ENCODE measurements at regions not wholly inside any gene's neighbourhood (a gene's known extent, or its start where the extent isn't known, plus 50 kb on each side); places are given as distances from the start of the nearest gene placed in this dataset.

DNA sequence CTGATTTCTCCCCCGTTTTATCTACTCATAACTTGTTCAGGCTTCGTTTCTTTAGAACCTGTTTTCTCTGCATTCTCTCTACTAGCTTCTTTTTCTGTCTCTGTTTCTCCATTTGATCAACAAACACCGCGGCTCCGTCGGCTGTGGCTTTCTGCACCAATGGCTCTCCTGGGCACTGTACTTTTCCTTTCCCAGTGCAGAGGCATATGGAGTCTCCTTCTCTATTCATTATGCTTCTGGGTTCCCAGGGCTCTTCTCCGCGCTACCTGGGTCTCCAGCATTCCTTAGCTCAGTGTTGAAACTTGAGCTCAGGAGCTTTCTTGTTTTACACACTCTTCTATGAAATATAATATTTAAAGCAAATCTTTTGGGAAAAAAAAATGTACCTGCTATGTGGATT lies 196.6 kb upstream of the SOX11 start:
- no peaks in the 10 kb centered on the region for H3F3A ChIP-seq (ENCODE audit: insufficient read depth, low read depth)
- no peak for TF ChIP-seq CTCF (conservative IDR thresholded peaks at IDR 0.05)
- TF ChIP-seq EZH2 (IDR thresholded peaks at IDR 0.05; ENCODE audit: low read depth): no peak
- no peak overlapping the region for H3K4me2 ChIP-seq
- intact Hi-C loops (cut with micrococcal nuclease; ENCODE audit: unreplicated experiment): no loop called here
- ChIA-PET CTCF (no interaction called here), POLR2A (ENCODE audit: unreplicated experiment) (no interaction called here)
- H2AFZ ChIP-seq: no peak overlapping the region
- no peaks in the 10 kb centered on the region for H3K79me2 ChIP-seq (ENCODE audit: low read depth)
- no peak for DNase-seq
- no peaks in the 10 kb centered on the region; the same call in 1 of the 2 replicates for H4K20me1 ChIP-seq (ENCODE audit: insufficient read depth)
- H3K4me1 ChIP-seq (replicated peaks; ENCODE audit: insufficient read depth): no peaks in the 10 kb centered on the region
- no peaks in the 10 kb centered on the region for H3K9me2 ChIP-seq (ENCODE audit: insufficient read depth)
- BruUV-seq (replicated peaks): no TSS peak
- no peaks in the 10 kb centered on the region for H3K9me3 ChIP-seq (ENCODE audit: insufficient read depth, low read depth)
- H3K4me3 ChIP-seq: no peak overlapping the region
- H3K27me3 ChIP-seq (ENCODE audit: insufficient read depth, low read depth): peaks cover 72% of the 10 kb centered on the region
- H3K27ac ChIP-seq: no peak overlapping the region
- no peaks in the 10 kb centered on the region for H3K36me3 ChIP-seq (ENCODE audit: low read depth)

DNA sequence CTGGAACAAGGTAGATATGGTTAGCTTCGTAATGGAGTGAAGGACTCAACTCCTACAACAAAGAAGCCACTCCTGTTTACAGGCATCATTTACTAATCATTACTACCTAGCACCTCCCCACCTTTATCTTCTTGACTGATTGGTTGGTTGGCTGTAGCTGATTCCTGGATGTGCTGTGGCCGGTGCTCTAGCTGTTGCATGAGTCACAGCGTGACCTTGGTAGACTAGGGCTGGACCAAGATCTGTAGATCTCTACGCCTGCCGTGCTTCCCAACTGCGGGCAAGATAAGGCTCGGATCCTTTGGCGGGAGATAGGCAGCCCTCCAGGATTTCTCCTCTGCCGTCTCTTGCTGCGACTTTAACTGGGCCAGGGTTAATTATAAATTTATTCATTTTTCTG lies 194.3 kb upstream of the SOX11 start:
- TF ChIP-seq CTCF (conservative IDR thresholded peaks at IDR 0.05) (no peak), EZH2 (IDR thresholded peaks at IDR 0.05; ENCODE audit: low read depth) (no peak)
- H3K36me3 ChIP-seq (ENCODE audit: low read depth): no peaks in the 10 kb centered on the region
- no peak overlapping the region for H3K27ac ChIP-seq
- no peak for DNase-seq
- H2AFZ ChIP-seq: no peak overlapping the region
- no peaks in the 10 kb centered on the region for H3F3A ChIP-seq (ENCODE audit: insufficient read depth, low read depth)
- H3K4me1 ChIP-seq (replicated peaks; ENCODE audit: insufficient read depth): no peaks in the 10 kb centered on the region
- H3K79me2 ChIP-seq (ENCODE audit: low read depth): no peaks in the 10 kb centered on the region
- no peaks in the 10 kb centered on the region for H3K9me2 ChIP-seq (ENCODE audit: insufficient read depth)
- H3K4me2 ChIP-seq: no peak overlapping the region
- ChIA-PET CTCF (no interaction called here), POLR2A (ENCODE audit: unreplicated experiment) (no interaction called here)
- no peaks in the 10 kb centered on the region for H3K9me3 ChIP-seq (ENCODE audit: insufficient read depth, low read depth)
- BruUV-seq (replicated peaks): no TSS peak
- H3K4me3 ChIP-seq: no peak overlapping the region
- H4K20me1 ChIP-seq (ENCODE audit: insufficient read depth): no peaks in the 10 kb centered on the region; the same call in 1 of the 2 replicates
- intact Hi-C loops (cut with micrococcal nuclease; ENCODE audit: unreplicated experiment): no loop called here
- H3K27me3 ChIP-seq (ENCODE audit: insufficient read depth, low read depth): peaks cover 57% of the 10 kb centered on the region

- ChIA-PET POLR2A (ENCODE audit: unreplicated experiment) (no interaction called here), CTCF (no interaction called here)
Measured at GRCh38 chr2:5501807-5502206, 190.4 kb upstream of the SOX11 start.

More at GRCh38 chr2:5501807-5502206, 190.4 kb upstream of the SOX11 start:
- no peaks in the 10 kb centered on the region for H3K36me3 ChIP-seq (ENCODE audit: low read depth)
- BruUV-seq (replicated peaks): no TSS peak
- H3K27ac ChIP-seq: no peak overlapping the region
- no peak for DNase-seq
- no peak overlapping the region for H3K4me3 ChIP-seq
- intact Hi-C loops (cut with micrococcal nuclease; ENCODE audit: unreplicated experiment): no loop called here
- H3K4me1 ChIP-seq (replicated peaks; ENCODE audit: insufficient read depth): no peaks in the 10 kb centered on the region
- no peak overlapping the region for H2AFZ ChIP-seq
- H4K20me1 ChIP-seq (ENCODE audit: insufficient read depth): no peaks in the 10 kb centered on the region; the same call in 1 of the 2 replicates
- peaks cover 38% of the 10 kb centered on the region for H3K27me3 ChIP-seq (ENCODE audit: insufficient read depth, low read depth)
- H3K9me3 ChIP-seq (ENCODE audit: insufficient read depth, low read depth): no peaks in the 10 kb centered on the region
- no peaks in the 10 kb centered on the region for H3K79me2 ChIP-seq (ENCODE audit: low read depth)
- no peak overlapping the region for H3K4me2 ChIP-seq
- H3K9me2 ChIP-seq (ENCODE audit: insufficient read depth): no peaks in the 10 kb centered on the region
- TF ChIP-seq CTCF (conservative IDR thresholded peaks at IDR 0.05): no peak
- TF ChIP-seq EZH2 (IDR thresholded peaks at IDR 0.05; ENCODE audit: low read depth): no peak
- H3F3A ChIP-seq (ENCODE audit: insufficient read depth, low read depth): no peaks in the 10 kb centered on the region
